Superior temporal gyrus (tissue), 1 donor: ENCODE measurements at regions not wholly inside any gene's neighbourhood (a gene's known extent, or its start where the extent isn't known, plus 50 kb on each side); places are given as distances from the start of the nearest gene placed in this dataset.
"Not testable (repeated sequence)": the region's sequence is repeated elsewhere in the genome, so short reads cannot be mapped to it uniquely, and the experiment has no call there.

Experiments
- DNase-seq: peaks from one replicate; pipeline ENCODE4 v3.0.0-alpha.2; 2016; ENCODE audit errors: extremely low spot score

DNA sequence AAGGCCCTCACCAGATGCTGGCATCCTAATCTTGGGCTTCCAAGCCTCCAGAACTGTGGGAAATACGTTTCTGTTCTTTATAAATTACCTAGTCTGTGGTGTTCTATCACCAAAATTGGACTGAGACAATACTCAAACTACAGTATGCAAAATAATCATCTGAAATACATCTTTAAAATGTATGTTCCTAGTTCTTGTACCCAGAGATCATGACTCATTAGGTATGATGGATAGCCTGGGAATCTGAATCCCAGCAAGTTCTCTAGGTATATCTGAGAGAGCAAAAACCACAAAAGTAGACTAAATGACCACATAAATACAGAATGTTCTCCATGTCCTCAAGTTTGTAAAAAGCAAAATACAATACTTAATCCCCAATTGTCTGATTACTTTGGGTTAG lies 166.3 kb downstream of the YIPF5 start:
- no peak for DNase-seq

DNA sequence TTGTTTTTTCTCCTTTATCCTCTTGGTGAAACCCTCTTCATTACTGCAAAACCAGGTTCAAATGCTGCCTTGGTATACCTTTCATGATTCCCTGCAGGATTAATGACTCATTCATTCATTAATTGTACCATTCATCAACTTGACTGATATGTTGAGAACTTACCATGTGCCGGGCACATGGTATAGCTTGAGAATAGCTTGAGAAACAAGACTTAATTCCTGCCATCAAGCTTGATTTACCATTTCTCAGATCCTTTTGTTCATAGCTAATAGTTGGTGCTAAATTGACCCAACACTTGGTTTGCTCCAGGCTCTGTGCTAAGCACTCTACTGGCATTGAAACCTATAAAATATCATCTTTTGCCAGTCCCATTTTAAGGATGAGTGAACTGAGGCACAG lies 165.7 kb downstream of the YIPF5 start:
- DNase-seq, result no peak

DNA sequence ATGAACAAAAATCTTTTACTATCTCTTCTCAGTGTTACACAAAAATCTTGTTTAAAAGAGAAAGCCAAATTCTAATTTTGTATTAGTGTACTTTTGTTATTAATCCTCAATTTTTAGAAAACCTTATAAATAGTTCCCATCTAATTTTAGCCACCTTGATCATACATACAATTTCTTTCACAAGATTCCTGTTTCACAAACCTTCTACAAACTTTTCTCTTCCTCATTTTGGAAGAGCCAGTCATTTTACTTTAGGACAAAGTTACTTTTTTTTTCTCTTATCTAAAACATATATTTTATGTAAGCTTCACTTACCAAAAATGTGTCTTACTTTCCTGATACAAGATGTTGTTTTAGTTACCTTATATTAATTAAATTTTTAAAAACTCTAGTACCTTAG lies 161.3 kb downstream of the YIPF5 start:
- DNase-seq, result no peak

DNA sequence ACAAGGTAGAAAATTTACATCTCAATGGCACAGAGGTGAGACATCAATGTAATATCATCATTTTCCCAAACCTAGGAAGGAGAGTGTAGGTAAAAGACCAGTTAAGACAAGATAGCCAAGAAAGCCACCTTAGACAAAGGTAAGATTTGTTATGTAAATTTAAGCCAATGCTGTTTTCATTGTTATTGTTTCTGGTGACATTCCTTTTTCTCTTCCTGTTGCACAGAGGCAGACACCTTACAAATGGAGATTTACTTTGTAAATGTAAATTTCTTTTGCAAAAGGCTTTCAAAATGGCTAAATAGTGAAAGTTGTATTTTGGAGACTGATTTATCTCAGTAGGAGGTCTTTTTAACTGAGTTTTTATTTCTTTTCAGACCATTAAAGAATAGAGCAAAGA lies 159.1 kb downstream of the YIPF5 start:
- DNase-seq, result no peak

DNA sequence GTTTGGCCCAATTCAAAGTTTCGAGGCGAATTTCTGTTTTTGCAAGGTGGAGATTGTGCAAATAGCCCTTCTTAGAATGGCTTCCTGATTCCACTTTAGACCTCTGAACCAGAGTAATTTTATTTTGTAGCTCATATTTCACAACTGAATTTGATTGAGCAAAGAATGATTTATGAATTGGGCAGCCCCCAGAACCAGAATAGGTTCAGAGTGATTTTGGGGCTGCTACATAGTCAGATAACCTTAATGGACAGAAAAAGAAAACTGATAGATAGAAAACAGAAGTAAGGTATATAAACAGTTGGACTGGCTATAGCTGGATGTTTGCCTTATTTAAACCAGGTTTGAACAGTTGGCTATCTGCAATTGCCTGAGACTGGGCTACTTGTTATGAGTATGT lies 156.6 kb downstream of the YIPF5 start:
- DNase-seq, result no peak

DNA sequence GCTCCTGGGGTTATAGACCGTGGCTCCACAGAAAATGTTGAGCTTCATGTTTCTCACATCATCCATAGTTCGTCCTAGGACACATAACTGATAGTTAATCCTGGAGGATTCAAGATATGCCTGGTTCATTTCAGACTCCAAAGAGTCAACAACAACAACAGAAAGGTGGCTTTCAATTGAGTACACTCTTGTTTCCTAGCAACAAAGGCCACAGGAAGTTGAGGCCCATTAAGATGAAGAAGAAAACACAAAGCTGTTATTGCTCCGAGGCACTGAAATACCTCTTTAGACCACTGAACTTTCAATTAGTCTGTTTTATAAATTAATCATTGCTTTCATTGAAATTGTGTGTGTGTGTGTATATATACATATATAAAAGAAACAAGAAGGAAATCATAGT lies 154.5 kb downstream of the YIPF5 start:
- no peak for DNase-seq

DNA sequence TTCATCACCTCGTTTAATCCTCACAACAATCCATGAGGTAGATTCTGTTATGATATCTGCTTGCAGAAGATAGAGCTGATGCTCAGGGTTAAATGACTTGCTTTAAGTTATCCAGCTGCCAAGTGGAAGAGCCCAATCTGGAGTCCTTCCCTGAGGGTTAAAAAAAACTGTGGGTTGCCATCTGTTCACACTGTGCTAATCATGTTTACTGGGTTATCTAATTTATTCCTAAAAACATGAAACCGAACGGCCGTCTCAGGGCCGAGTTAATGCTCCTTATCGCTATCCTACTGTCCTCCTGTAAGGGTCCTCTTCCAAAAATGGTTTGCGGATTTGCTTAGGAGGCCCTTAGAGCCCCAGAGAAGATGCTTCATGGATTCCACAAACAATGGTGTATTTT lies 153.3 kb downstream of the YIPF5 start:
- DNase-seq, result no peak

DNA sequence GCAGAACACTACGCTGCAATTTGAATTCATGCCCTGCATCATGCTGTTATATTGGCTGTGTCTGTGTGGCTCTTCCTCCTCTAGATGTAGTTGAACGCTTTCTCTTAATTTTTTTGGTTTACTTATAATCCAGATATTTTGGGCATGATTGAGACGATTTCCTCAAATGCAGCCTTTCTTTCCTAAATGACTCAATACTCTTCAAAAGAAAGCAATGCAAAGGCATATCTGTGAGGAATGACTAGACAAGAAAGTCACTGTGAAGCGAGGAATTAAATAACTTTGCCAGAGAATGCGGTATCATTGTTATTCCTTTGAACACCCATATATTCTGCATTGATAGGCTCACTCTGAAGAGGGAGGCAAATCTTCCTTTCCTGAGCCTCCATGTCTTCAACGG lies 152.8 kb downstream of the YIPF5 start:
- no peak for DNase-seq

DNA sequence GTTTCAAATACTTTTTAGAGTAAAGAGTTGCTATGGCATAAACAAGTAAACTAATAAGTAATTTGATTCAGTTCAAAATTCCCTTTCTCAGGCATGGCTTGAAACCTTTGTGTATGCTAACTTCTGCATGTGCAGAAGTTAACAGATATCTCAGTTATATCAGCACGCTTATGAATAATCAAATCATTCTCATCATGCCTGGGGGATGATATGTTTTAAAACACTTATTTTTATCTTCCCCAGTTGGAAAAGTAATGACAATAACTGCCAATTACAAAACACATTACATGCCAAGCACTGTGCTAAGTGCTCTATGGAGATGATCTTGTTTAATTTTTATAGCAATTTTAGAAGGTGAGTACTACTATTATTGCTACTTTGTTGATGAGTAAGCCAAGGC lies 146.4 kb downstream of the YIPF5 start:
- DNase-seq, result no peak

DNA sequence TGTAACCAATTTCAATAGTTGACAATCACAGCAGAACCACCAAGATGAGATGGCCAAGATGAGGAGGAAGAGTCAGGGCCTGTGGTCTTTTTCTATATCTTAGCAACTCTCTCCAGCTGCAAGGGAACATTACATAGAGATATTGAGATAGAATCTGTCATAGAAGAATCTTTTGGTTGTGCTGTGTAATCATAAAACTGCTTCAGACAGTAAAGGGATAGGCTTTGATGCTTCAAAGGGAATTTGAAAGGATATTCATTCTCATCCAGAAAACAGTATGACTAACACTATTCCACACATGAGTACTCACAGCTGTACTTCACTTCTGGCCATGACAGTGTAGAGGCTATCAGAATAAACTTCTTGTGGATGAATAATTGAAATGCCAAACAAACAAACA lies 145.9 kb downstream of the YIPF5 start:
- no peak for DNase-seq

DNA sequence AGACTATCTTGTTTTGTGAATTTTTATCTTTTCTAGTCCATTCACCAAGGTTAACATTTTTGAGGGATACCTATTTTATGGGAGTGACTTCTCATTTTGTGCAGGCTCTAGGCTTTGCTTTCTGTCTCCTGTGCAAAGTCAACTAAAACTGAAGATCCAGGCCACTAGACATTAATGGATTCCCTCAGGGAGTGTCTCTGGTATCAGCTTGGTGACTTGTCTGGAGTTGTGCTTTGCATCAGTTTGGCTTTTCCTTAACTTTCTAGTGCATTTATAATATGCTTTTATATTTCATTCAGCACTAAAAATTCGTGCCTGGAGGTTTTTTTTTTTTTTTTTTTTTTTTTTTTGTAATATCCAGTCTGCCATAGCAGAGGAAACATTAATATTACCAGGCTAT lies 144.2 kb downstream of the YIPF5 start:
- DNase-seq, result no peak

DNA sequence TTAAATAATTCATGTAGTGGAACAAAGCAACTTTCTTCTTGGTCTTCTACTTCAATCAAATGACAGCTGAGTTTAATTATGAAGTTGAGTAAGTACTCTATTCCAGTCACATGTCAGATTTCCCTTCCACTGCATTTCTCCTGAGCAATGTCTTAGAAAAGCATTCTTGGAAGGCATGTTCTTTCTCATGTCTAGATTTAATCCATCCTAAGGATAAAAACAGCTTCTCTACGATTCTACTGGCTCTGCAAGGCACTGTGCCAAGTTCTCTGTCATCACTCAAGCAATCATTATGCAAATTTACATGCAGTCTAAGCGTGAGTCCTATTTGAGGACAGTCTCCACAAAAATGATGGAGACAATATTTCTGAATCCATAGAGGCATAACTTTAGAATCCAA lies 142.4 kb downstream of the YIPF5 start:
- DNase-seq, result peak; percentile 36

DNA sequence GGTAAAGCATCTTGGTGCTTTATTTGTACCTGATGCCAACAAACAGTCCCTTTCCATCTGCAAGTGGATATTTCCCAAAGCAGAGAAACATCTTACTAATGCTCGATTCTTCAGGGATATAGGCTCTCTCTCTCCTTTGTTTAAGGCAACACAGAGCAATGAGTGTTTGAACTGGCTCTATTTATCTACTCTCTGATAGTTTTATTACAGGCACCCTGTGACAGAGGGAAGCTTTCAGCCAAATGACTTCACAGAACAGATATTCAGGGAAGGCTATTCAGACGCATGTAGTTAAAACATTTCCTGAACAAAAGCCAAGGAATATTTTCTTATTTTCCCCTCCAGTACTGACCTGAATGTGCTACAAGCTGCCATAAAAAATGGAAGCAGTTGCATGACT lies 141.8 kb downstream of the YIPF5 start:
- DNase-seq, result no peak

DNA sequence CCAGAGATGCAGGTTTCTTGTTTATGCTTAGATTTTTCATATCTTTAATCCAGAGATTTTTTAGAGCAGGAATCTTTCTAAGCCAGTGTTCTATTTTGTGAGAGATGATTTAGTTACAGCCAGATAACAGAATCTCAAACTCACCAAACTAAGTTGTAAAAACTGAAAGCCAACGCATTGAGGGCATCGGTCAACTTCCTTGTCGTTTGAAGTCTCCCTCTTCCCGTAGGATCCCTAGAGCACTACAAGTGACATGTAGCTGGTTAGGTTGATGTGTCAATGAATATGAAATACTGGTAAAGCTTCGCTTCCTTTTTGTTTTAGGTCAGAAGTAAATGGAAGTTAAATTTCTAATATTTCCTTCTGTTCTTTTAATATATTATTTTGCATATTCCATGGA lies 139.6 kb downstream of the YIPF5 start:
- DNase-seq, result no peak

DNA sequence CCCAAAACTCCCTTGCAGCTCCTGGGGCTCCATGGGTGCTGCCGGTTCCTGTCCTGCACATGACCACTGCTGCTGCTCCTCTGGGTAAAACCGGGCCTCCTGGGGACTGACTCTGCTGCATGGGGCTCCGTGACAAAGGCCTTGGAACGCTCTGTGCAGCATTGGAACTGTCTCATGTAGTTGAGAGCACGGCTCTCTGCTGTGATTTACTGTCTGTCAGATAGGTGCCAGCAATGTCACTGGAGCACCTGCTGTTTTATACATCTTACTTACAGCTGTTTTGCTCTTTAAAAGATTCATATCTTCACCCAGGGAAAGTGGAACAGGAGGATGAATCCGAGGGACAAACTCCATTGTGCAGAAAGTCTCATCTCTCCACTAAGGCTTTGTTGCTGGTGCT lies 138.1 kb downstream of the YIPF5 start:
- no peak for DNase-seq

DNA sequence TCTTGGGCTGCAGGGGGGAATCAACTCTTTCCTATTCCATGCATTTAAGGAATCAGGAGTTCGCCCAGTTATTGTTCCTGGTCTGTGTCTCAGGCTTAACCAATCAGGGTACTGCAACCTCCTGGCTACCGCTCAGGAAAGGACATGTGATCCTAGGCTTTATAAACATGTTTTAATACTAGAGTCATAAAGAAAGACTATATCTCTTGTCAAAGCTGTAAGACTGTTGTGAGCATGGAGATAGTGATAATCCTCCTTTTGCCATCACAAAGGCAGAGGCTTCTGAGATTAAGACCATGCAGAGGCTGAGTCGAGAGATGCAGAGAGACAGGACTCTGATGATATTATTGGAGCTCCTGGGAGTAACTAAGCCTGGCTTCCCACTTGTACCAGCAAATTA lies 137.0 kb downstream of the YIPF5 start:
- no peak for DNase-seq

DNA sequence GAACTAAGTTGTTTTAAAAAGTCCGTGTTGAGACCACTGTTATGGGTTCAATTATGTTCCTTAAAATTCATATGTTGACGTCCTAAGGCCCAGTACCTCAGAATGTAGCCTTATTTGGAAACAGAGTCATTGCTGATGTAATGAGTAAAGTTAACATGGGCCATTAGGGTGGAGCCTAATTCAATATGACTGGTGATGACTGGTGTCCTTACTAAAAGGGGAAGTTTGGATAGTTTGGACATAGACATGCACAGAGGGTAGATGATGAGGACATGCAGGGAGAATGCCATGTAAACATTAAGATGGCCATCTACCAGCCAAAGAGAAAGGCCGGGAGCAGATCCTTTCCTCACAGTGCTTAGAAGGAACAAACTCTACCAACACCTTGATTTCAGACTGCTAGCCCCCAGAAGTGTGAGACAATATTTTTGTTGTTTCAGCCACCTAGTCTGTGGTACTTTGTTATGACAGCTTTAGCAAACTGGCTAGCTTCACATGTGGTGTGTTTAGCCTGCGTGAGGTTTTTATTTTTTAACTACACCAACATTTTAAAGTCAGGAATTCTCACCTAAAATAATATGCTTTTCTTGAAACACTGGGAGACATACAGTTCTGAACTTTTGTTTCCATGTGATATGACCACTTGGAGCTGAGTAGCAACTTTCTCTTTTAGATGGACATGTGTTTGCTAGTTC lies 135.3 kb downstream of the YIPF5 start:
- DNase-seq, result no peak

DNA sequence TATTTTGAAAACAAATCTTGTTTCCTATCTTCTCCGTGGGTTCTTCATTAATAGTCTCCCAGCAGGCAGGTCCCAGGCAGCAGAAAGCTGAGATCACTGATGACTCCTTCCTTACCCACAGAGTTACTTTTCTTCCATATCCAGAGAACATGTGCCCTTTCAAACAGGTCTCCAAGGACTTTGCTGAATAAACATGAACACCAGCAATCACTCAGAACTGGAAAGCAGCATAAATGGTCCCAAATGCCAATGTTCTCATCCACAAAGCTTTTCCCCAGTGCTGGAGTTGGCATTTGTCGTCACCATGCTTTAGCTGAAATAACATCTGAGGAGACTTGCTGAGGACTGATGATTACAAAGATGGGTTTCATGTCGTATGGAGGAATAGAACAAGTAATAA lies 134.0 kb downstream of the YIPF5 start:
- no peak for DNase-seq

DNA sequence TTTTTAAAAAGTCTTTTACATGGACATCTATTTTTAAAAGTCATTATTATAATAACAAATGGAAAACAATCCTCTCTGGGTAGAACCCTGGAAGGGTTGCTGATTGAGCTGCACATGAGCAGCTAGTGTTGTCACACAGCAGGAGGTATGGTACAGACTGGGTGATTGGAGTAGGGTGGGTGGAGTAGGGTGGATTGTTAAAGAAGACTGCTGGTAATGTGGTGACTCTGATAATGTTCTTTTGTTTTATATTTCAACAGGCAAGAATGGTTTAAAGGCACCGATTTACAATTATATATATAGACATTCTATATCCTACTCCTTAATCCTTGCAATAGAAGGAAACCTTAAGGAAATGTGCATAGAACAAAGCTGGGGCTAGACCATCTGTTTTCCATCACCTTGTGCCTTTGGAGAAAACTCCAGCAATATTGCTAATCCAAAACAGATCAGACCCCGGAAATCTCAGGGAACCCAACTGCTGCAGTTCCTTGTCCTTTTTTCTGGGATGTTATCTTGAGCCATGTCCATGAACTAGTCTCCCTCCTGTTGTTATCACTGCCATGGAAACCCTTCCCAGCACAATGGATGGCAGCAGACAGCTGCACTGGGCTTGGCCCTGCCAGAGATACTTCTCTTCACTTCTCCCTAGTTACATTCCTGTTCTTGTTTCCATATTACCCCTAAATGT lies 129.7 kb downstream of the YIPF5 start:
- DNase-seq, result no peak

DNA sequence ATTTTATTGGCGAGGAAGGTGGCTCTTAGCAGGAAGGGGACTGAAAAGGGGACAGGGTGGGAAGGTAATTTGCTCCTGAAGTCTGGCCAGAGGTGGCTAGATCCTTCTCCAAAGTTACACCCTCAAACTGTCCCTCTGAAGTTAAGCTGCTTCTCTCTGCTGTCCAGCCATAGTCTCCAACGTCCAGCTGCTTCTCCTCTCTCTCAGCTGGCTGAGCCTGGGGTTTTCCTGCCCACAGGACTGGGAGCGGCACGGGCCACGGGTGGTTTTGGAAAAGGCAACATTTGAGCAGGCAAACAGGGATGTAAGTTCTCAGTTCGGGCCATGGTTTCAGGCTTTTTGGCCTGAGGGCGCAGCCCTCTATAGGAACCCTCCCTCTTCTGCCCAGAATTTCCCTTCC lies 128.3 kb downstream of the YIPF5 start:
- DNase-seq, result no peak

DNA sequence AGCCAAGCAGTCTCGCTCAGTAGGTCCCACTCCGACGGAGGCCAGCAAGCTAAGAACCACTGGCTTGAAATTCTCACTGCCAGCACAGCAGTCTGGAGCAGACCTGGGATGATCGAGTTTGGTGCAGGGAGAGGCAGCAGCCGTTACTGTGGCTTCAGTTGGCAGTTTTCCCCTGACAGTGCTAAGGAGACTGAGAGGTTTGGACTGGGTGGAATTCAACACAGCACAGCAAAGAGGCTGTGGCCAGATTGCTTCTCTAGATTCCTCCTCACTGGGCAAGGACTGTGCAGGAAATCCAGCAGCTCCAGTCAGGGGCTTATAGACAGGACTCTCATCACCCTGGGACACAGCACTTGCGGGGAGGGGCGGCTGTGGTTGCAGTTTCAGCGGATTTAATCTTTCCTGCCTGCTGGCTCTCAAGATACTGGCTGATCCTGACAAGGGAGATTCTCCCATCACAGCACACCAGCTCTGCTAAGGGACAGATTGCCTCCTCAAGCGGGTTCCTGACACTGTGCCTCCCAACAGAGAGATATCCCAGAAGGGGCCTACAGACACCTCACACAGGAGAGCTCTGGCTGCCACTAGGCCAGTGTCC lies 122.1 kb downstream of the YIPF5 start:
- DNase-seq, result no peak

DNA sequence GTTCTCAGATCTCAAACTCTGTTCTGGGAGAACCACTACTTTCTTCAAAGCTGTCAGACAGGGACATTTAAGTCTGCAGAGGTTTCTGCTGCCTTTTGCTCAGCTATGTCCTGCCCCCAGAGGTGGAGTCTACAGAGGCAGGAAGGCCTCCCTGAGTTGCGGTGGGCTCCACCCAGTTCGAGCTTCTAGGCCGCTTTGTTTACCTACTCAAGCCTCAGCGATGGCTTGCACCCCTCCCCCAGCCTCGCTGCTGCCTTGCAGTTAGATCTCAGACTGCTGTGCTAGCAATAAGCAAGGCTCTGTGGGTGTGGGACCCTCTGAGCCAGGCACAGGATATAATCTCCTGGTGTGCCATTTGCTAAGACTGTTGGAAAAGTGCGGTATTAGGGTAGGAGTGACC lies 115.1 kb downstream of the YIPF5 start:
- DNase-seq, result not testable (repeated sequence)

DNA sequence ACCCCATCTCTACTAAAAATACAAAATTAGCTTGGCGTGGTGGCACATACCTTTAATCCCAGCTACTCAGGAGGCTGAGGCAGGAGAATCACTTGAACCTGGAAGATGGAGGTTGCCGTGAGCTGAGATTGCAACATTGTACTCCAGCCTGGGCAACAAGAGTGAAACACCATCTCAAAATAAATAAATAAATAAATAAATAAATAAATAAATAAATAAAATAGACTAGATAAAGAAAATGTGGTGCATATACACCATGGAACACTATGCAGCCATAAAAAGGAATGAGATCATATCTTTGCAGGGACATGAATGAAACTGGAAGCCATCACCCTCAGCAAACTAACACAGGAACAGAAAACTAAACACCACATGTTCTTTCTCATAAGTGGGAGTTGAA lies 110.4 kb downstream of the YIPF5 start:
- DNase-seq, result not testable (repeated sequence)
